K562 (cell line): ENCODE measurements at regions not wholly inside any gene's neighbourhood (a gene's known extent, or its start where the extent isn't known, plus 50 kb on each side); places are given as distances from the start of the nearest gene placed in this dataset.

Experiments
- ATAC-seq: fragments of 200-7000 bp; cut with Tn5 transposase; 3 replicates; pipeline ENCODE4 v1.9.1; 2020; ENCODE audit warnings: moderate library complexity
- BruUV-seq: library from RNA; stranded (reverse); fragments of 400-500 nt; replicated peaks from 2 replicates; lab custom pipeline; 2021; lab: Mats Ljungman, UMichigan
- CTCF ChIA-PET: fragments of 300-600 bp; formaldehyde crosslinking; extraction: SDS; loops from one replicate; lab custom pipeline; 2021; ENCODE audit warnings: low intra/inter-chr PET ratio; lab: Yijun Ruan, JAX
- POLR2A ChIA-PET: fragments of 300-600, 350-650 bp; sonication (Branson Sonifier 250); formaldehyde crosslinking; extraction: SDS; loops from one replicate; lab custom pipeline; 2021; ENCODE audit warnings: antibody characterized with exemption, inconsistent platforms; lab: Yijun Ruan, JAX
- DNase-seq, 4 experiments: peaks; one replicate each; pipeline versions ENCODE4 v3.0.0 to v3.0.0-alpha.2; 2011 to 2018; ENCODE audit warnings: low spot score in 3 of 4, mixed read lengths in 3 of 4; ENCODE audit errors: extremely low read depth in 1 of 4
- FAIRE-seq: peaks from 2 replicates; lab custom pipeline; 2011; peaks lifted over from hg19 to GRCh38; lab: Jason Lieb, UNC
- H2AFZ ChIP-seq: 2 replicates; pipeline ENCODE4 v1.6.0; 2011; ENCODE audit warnings: low read depth, low read length, control low read depth, inconsistent platforms
- H3K27ac ChIP-seq: fragments of 200-600 bp; 3 replicates; pipeline ENCODE4 v1.8.0; 2011; ENCODE audit warnings: low read depth, mild to moderate bottlenecking, control low read depth, inconsistent platforms, low read length, moderate library complexity, mixed read lengths; ENCODE audit errors: extremely low read depth
- H3K27me3 ChIP-seq, 2 experiments: fragments of 300-600 bp in 1 of 2; 2 replicates in 1 of 2; 3 replicates in 1 of 2; pipeline versions ENCODE4 v1.6.0 to v1.8.0; 2011; ENCODE audit warnings: inconsistent platforms in 2 of 2, low read length in 2 of 2, mild to moderate bottlenecking in 1 of 2, mixed read lengths in 1 of 2, moderate library complexity in 1 of 2; ENCODE audit not compliant: control insufficient read depth in 2 of 2, insufficient read depth in 2 of 2
- H3K36me3 ChIP-seq: fragments of 300-600 bp; 3 replicates; pipeline ENCODE4 v1.8.0; 2011; ENCODE audit warnings: mild to moderate bottlenecking, low read length, inconsistent platforms; ENCODE audit not compliant: control insufficient read depth, insufficient read depth
- H3K4me1 ChIP-seq, 2 experiments: fragments of 200-600 bp in 1 of 2; replicated peaks in 1 of 2; 2 replicates in 1 of 2; 3 replicates in 1 of 2; pipeline versions ENCODE4 v1.5.1 to v1.8.0; 2011; ENCODE audit warnings: inconsistent platforms in 2 of 2, low read length in 2 of 2, mild to moderate bottlenecking in 1 of 2, mixed read lengths in 1 of 2, moderate library complexity in 1 of 2; ENCODE audit not compliant: control insufficient read depth in 2 of 2, insufficient read depth in 2 of 2
- H3K4me2 ChIP-seq: 2 replicates; pipeline ENCODE4 v1.6.1; 2011; ENCODE audit warnings: low read length, control low read depth, inconsistent platforms, mixed read lengths; ENCODE audit not compliant: insufficient read depth
- H3K4me3 ChIP-seq: fragments of 200-600 bp; sonication (generic), shearing (Covaris generic); 2 replicates; pipeline ENCODE4 v1.5.1; 2016; ENCODE audit warnings: control low read depth, inconsistent platforms
- H3K79me2 ChIP-seq: fragments of 200-600 bp; 3 replicates; pipeline ENCODE4 v1.8.0; 2011; ENCODE audit warnings: low read length, inconsistent platforms; ENCODE audit not compliant: control insufficient read depth, insufficient read depth
- H3K9ac ChIP-seq, 2 experiments: 2 replicates each; pipeline versions ENCODE4 v1.6.0 to v1.6.1; 2011; ENCODE audit warnings: low read depth in 2 of 2, low read length in 2 of 2, control low read depth in 1 of 2, inconsistent platforms in 1 of 2, mild to moderate bottlenecking in 1 of 2, mixed read lengths in 1 of 2; ENCODE audit not compliant: insufficient read depth in 1 of 2
- H3K9me1 ChIP-seq: one replicate; pipeline ENCODE4 v1.6.0; 2011; ENCODE audit warnings: inconsistent platforms, mild to moderate bottlenecking, low read length, moderate library complexity; ENCODE audit not compliant: control insufficient read depth, insufficient read depth
- H3K9me3 ChIP-seq: replicated peaks from 2 replicates; pipeline ENCODE4 v1.5.1; 2011; ENCODE audit warnings: low read depth, low read length, inconsistent platforms; ENCODE audit not compliant: control insufficient read depth, insufficient read depth
- H4K20me1 ChIP-seq: replicated peaks from 2 replicates; pipeline ENCODE4 v1.6.1; 2011; ENCODE audit warnings: low read length, inconsistent platforms, mixed read lengths; ENCODE audit not compliant: control insufficient read depth, insufficient read depth
- BRF1 ChIP-seq: IDR thresholded peaks from 3 replicates; pipeline ENCODE4 v1.6.1; 2011; ENCODE audit warnings: borderline replicate concordance, mild to moderate bottlenecking; ENCODE audit not compliant: insufficient read length; ENCODE audit errors: extremely low read depth
- CEBPZ ChIP-seq: fragments of 150-350 bp; IDR thresholded peaks from 2 replicates; pipeline ENCODE4 v1.6.1; 2014; ENCODE audit warnings: low read depth, mild to moderate bottlenecking, low read length, borderline replicate concordance
- CREB3L1 ChIP-seq: fragments of 450-650 bp; IDR thresholded peaks from 2 replicates; pipeline ENCODE4 v1.6.1; 2014; ENCODE audit warnings: low read depth, mild to moderate bottlenecking, moderate library complexity, borderline replicate concordance
- MITF ChIP-seq: IDR thresholded peaks from 2 replicates; pipeline ENCODE4 v1.6.1; 2014; ENCODE audit warnings: antibody characterized with exemption
- PCBP2 ChIP-seq: fragments of 200-400 bp; formaldehyde crosslinking; IDR thresholded peaks from 2 replicates; pipeline ENCODE4 v1.6.1; 2018; ENCODE audit warnings: low read length, low read depth, mild to moderate bottlenecking, moderate library complexity; ENCODE audit not compliant: poor library complexity, severe bottlenecking
- PHTF2 ChIP-seq: fragments of 250-450 bp; sonication (Bioruptor Pico); IDR thresholded peaks from 2 replicates; pipeline ENCODE4 v1.5.0; 2021; ENCODE audit warnings: mild to moderate bottlenecking
- POLR2A ChIP-seq: fragments of 450-650 bp; conservative IDR thresholded peaks from 2 replicates; pipeline ENCODE4 v1.6.1; 2016
- XRCC3 ChIP-seq: fragments of 450-650 bp; IDR thresholded peaks from 2 replicates; pipeline ENCODE4 v1.6.1; 2017; ENCODE audit warnings: mild to moderate bottlenecking, moderate library complexity
- YY1 ChIP-seq, 3 experiments: IDR thresholded peaks; 2 replicates each; pipeline ENCODE4 v1.6.1; 2011; ENCODE audit warnings: low read length in 2 of 3, mild to moderate bottlenecking in 2 of 3, moderate library complexity in 2 of 3, borderline replicate concordance in 1 of 3, control low read depth in 1 of 3, low read depth in 1 of 3; ENCODE audit not compliant: insufficient read depth in 3 of 3, insufficient replicate concordance in 2 of 3, control insufficient read depth in 1 of 3, insufficient read length in 1 of 3; ENCODE audit errors: extremely low read depth in 1 of 3
- ZBED1 ChIP-seq: IDR thresholded peaks from 2 replicates; pipeline ENCODE4 v1.6.1; 2014
- ZNF274 ChIP-seq: IDR thresholded peaks from 2 replicates; pipeline ENCODE4 v1.6.1; 2011; ENCODE audit warnings: low read depth, mild to moderate bottlenecking, low read length, moderate library complexity, borderline replicate concordance
- ZNF408 ChIP-seq: fragments of 250-450 bp; sonication (Bioruptor Pico); IDR thresholded peaks from 2 replicates; pipeline ENCODE4 v1.4.0; 2020; ENCODE audit warnings: low read depth, mild to moderate bottlenecking, moderate library complexity
- ZNF717 ChIP-seq: fragments of 250-450 bp; sonication (Bioruptor Pico); IDR thresholded peaks from 2 replicates; pipeline ENCODE4 v1.5.0; 2021
- ZNF780A ChIP-seq: fragments of 250-450 bp; sonication (Bioruptor Pico); IDR thresholded peaks from 2 replicates; pipeline ENCODE4 v1.5.0; 2021; ENCODE audit warnings: mild to moderate bottlenecking
- WGBS: fragments of 100-300 bp; shearing (Covaris generic); methylation state at CpG from one replicate; pipeline ENCODE4 v1.1.6; 2016; ENCODE audit warnings: low coverage, mixed read lengths; ENCODE audit not compliant: insufficient coverage; ENCODE audit errors: missing lambda C conversion rate; 5-methylcytosine and 5-hydroxymethylcytosine counted together
- in situ Hi-C: fragments of 300-500 bp; cut with MboI; formaldehyde crosslinking; loops from 4 replicates; pipeline ENCODE4 v1.15.0; 2018; ENCODE audit warnings: inconsistent platforms, mixed read lengths
- intact Hi-C: fragments of 100-400 bp; cut with micrococcal nuclease; formaldehyde crosslinking; loops from 2 replicates; pipeline ENCODE4 v1.14.2; 2022
- TF ChIP-seq, protein P1 (sequence below): sonication (generic); IDR thresholded peaks from 2 replicates; pipeline ENCODE4 v1.6.1; 2016

DNA sequence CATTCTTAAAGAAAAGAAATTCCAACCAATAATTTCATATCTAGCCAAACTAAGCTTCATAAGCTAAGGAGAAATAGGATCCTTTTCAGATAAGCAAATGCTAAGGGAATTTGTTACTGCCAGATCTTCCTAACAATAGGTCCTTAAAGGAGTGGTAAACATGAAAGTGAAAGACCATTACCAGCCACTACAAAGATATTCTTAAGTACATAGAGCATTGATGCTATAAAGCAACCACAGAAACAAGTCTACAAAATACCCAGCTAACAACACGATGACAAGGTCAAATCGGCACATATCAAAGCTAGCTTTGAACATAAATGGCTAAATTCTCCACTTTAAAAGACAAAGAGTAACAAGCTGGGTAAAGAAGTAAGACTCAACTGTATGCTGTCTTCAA lies 188.9 kb upstream of the RPRM start (continued):
- TF ChIP-seq CEBPZ (no peak), ZNF408 (CRISPR knock-in tag) (no peak), MITF (no peak), POLR2A (no peak)
- TF ChIP-seq, protein P1, sequence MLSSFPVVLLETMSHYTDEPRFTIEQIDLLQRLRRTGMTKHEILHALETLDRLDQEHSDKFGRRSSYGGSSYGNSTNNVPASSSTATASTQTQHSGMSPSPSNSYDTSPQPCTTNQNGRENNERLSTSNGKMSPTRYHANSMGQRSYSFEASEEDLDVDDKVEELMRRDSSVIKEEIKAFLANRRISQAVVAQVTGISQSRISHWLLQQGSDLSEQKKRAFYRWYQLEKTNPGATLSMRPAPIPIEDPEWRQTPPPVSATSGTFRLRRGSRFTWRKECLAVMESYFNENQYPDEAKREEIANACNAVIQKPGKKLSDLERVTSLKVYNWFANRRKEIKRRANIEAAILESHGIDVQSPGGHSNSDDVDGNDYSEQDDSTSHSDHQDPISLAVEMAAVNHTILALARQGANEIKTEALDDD, result no peak

DNA sequence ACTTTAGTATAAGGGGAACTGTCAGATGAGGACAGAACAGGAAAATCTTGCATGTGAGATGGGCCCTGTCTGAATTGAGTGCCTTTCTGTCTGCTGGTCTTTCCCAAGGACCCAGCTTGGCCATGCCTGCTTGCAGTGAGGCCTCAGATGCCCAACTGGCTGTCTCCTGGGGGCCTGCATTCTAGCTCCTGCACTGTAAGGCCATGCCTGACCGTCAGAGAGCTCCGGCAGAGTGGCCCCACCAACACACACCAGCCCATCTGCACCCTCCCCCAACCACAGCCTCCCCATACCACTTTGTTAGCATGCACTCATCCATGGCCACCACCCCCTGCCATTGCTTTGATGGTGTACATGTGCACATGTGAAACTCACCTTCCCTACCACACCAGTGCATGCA lies 190.4 kb upstream of the RPRM start:
- no peak overlapping the region for H3K9ac ChIP-seq
- H4K20me1 ChIP-seq, result no peaks in the 10 kb centered on the region
- H3K9me1 ChIP-seq, result no peaks in the 10 kb centered on the region
- no peak for FAIRE-seq
- H3K79me2 ChIP-seq, result no peaks in the 10 kb centered on the region
- no TSS peak for BruUV-seq
- no peaks in the 10 kb centered on the region; the same call in none of the 2 replicates for H3K9me3 ChIP-seq
- no peak for DNase-seq
- H3K27ac ChIP-seq, result no peak overlapping the region
- no peak for ATAC-seq
- in situ Hi-C loops, result no loop called here
- ChIA-PET POLR2A (interaction anchor here (0.6 kb wide), 1 partner anchor 545 kb away, joined by 3 read pairs; no protein-coding TSS in a partner anchor), CTCF (no interaction called here)
- H3K27me3 ChIP-seq, result no peaks in the 10 kb centered on the region
- WGBS, result 0% methylated on average over 2 of the region's 2 CpGs
- no peaks in the 10 kb centered on the region for H3K4me1 ChIP-seq
- no peak overlapping the region for H3K4me2 ChIP-seq
- no peak overlapping the region for H2AFZ ChIP-seq
- no peak overlapping the region for H3K4me3 ChIP-seq
- no peaks in the 10 kb centered on the region for H3K36me3 ChIP-seq
- intact Hi-C loops, result no loop called here
- TF ChIP-seq ZNF780A (CRISPR knock-in tag) (no peak), YY1 (IDR thresholded peaks at IDR 0.05; ENCODE audit: borderline replicate concordance in 1 of 3, control insufficient read depth in 1 of 3, extremely low read depth in 1 of 3, insufficient read depth in 3 of 3, insufficient read length in 1 of 3, insufficient replicate concordance in 2 of 3, low read depth in 1 of 3, low read length in 2 of 3) (no peak), ZNF274 (no peak), ZNF717 (CRISPR knock-in tag) (no peak), PHTF2 (CRISPR knock-in tag) (no peak), CREB3L1 (no peak), PCBP2 (no peak), BRF1 (no peak), XRCC3 (no peak), ZBED1 (no peak)
